OCI-LY7 (cell line): ENCODE measurements at regions not wholly inside any gene's neighbourhood (a gene's known extent, or its start where the extent isn't known, plus 50 kb on each side); places are given as distances from the start of the nearest gene placed in this dataset.

Experiments used
- BruUV-seq: library from RNA; stranded (reverse); fragments of 400-500 nt; replicated peaks from 2 replicates; lab custom pipeline; 2021; lab: Mats Ljungman, UMichigan
- CTCF ChIA-PET: fragments of 300-600 bp; sonication (Branson Sonifier 250); formaldehyde crosslinking; loops from one replicate; lab custom pipeline; 2022; ENCODE audit warnings: antibody characterized with exemption; ENCODE audit not compliant: unreplicated experiment; lab: Charles Lee
- POLR2A ChIA-PET: fragments of 300-600 bp; sonication (Branson Sonifier 250); formaldehyde crosslinking; loops from one replicate; lab custom pipeline; 2022; ENCODE audit warnings: antibody characterized with exemption; lab: Charles Lee
- DNase-seq: peaks from one replicate; pipeline ENCODE4 v3.0.0-alpha.2; 2015; ENCODE audit warnings: low spot score
- H2AFZ ChIP-seq: fragments of 200-600 bp; sonication (generic), shearing (Covaris generic); 2 replicates; pipeline ENCODE4 v1.6.1; 2014; ENCODE audit warnings: mild to moderate bottlenecking, antibody characterized with exemption, low read length, moderate library complexity
- H3K27ac ChIP-seq: fragments of 200-600 bp; sonication (generic); 2 replicates; pipeline ENCODE4 v1.5.1; 2014; ENCODE audit warnings: mixed run types, low read depth, mild to moderate bottlenecking, moderate library complexity, low read length, inconsistent platforms; ENCODE audit not compliant: poor library complexity, severe bottlenecking
- H3K36me3 ChIP-seq: fragments of 200-600 bp; sonication (generic); 2 replicates; pipeline ENCODE4 v1.6.1; 2014; ENCODE audit warnings: mild to moderate bottlenecking, antibody characterized with exemption, low read length, moderate library complexity, mixed read lengths; ENCODE audit not compliant: insufficient read depth
- H3K4me1 ChIP-seq: fragments of 200-600 bp; sonication (generic); 2 replicates; pipeline ENCODE4 v1.5.1; 2014; ENCODE audit warnings: mild to moderate bottlenecking, low read length; ENCODE audit not compliant: insufficient read depth, poor library complexity, severe bottlenecking
- H3K4me2 ChIP-seq: fragments of 200-600 bp; sonication (generic); 2 replicates; pipeline ENCODE4 v1.6.1; 2014; ENCODE audit warnings: mild to moderate bottlenecking, low read length
- H3K4me3 ChIP-seq: fragments of 200-600 bp; sonication (generic); 2 replicates; pipeline ENCODE4 v1.5.1; 2014; ENCODE audit warnings: mild to moderate bottlenecking, low read depth, low read length; ENCODE audit not compliant: poor library complexity, severe bottlenecking
- H3K79me2 ChIP-seq: fragments of 200-600 bp; sonication (generic); 2 replicates; pipeline ENCODE4 v1.6.1; 2016; ENCODE audit warnings: low read depth, mild to moderate bottlenecking, low read length, moderate library complexity, mixed read lengths; ENCODE audit not compliant: insufficient read depth
- H3K9me2 ChIP-seq: fragments of 200-600 bp; sonication (generic); 2 replicates; pipeline ENCODE4 v1.6.1; 2016; ENCODE audit warnings: mild to moderate bottlenecking, low read length, mixed read lengths; ENCODE audit not compliant: insufficient read depth
- H3K9me3 ChIP-seq: fragments of 200-600 bp; sonication (generic); 2 replicates; pipeline ENCODE4 v1.6.1; 2014; ENCODE audit warnings: mild to moderate bottlenecking, mixed run types, low read length, mixed read lengths
- H4K20me1 ChIP-seq: fragments of 200-600 bp; sonication (generic); 2 replicates; pipeline ENCODE4 v1.6.1; 2014; ENCODE audit warnings: mild to moderate bottlenecking, antibody characterized with exemption, low read length, moderate library complexity, mixed read lengths; ENCODE audit not compliant: insufficient read depth
- CTCF ChIP-seq: fragments of 200-600 bp; sonication (generic); conservative IDR thresholded peaks from 2 replicates; pipeline ENCODE4 v1.5.1; 2014; ENCODE audit warnings: mild to moderate bottlenecking, antibody characterized with exemption, low read length, moderate library complexity, mixed read lengths
- EZH2phosphoT487 ChIP-seq: fragments of 200-600 bp; sonication (generic); IDR thresholded peaks from 2 replicates; pipeline ENCODE4 v1.6.1; 2018; ENCODE audit warnings: low read depth, borderline replicate concordance, mild to moderate bottlenecking, mixed run types, antibody characterized with exemption, low read length, moderate library complexity, mixed read lengths
- intact Hi-C: fragments of 100-400 bp; cut with micrococcal nuclease; formaldehyde crosslinking; loops from one replicate; pipeline ENCODE4 v1.10.0; 2022; ENCODE audit not compliant: unreplicated experiment

GRCh38 chr1:183719289-183719688 is 66.2 kb upstream of the APOBEC4 start:
- Histone ChIP-seq H3K9me2 (no peaks in the 10 kb centered on the region), H3K4me3 (no peak overlapping the region), H3K4me1 (no peaks in the 10 kb centered on the region), H3K9me3 (no peaks in the 10 kb centered on the region), H3K4me2 (no peak overlapping the region), H2AFZ (no peak overlapping the region), H3K36me3 (no peaks in the 10 kb centered on the region), H3K27ac (no peak overlapping the region), H4K20me1 (no peaks in the 10 kb centered on the region), H3K79me2 (no peaks in the 10 kb centered on the region)
- no TSS peak for BruUV-seq
- TF ChIP-seq CTCF (no peak), EZH2phosphoT487 (no peak)
- POLR2A ChIA-PET: no interaction called here
- intact Hi-C loops: no loop called here
- CTCF ChIA-PET: no interaction called here
- no peak for DNase-seq

DNA sequence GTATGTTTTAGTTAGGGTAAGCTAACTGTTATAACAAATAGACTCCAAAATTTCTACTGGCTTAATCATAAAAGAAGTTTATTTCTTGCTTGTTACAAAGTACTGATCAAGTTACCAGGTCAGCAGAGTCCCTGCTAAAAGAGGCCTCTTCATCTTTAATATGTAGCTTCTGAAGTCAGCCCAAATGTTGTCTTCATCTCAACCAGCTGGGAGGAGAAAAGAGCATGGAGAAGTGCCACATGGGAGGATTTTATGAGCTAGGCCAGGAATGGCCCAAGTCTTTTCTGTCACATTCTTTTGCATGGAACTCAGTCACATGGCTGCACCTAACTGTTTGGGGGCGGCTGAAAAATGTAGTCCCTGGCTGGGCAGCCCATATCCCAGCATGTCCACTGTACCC is 63.2 kb upstream of the APOBEC4 start:
- TF ChIP-seq CTCF (no peak), EZH2phosphoT487 (no peak)
- H3K4me2 ChIP-seq: no peak overlapping the region
- no peak for DNase-seq
- H3K4me3 ChIP-seq: no peak overlapping the region
- ChIA-PET CTCF (no interaction called here), POLR2A (interaction anchor here (0.7 kb wide), 2 partner anchors 470 to 1424 kb away, joined by 3 read pairs; no protein-coding TSS in a partner anchor)
- H3K36me3 ChIP-seq: no peaks in the 10 kb centered on the region
- no peak overlapping the region for H3K27ac ChIP-seq
- H3K4me1 ChIP-seq: no peaks in the 10 kb centered on the region
- no peaks in the 10 kb centered on the region for H3K9me3 ChIP-seq
- no TSS peak for BruUV-seq
- no peaks in the 10 kb centered on the region for H3K9me2 ChIP-seq
- H2AFZ ChIP-seq: no peak overlapping the region
- no peaks in the 10 kb centered on the region for H4K20me1 ChIP-seq
- intact Hi-C loops: no loop called here
- H3K79me2 ChIP-seq: no peaks in the 10 kb centered on the region

GRCh38 chr1:183711741-183712361 is 58.7 kb upstream of the APOBEC4 start:
- BruUV-seq: no TSS peak
- H3K4me1 ChIP-seq: no peaks in the 10 kb centered on the region
- no peaks in the 10 kb centered on the region for H3K36me3 ChIP-seq
- H3K4me3 ChIP-seq: no peak overlapping the region
- TF ChIP-seq CTCF (no peak), EZH2phosphoT487 (no peak)
- H4K20me1 ChIP-seq: no peaks in the 10 kb centered on the region
- H3K27ac ChIP-seq: no peak overlapping the region
- H3K79me2 ChIP-seq: no peaks in the 10 kb centered on the region
- CTCF ChIA-PET: no interaction called here
- H3K9me2 ChIP-seq: no peaks in the 10 kb centered on the region
- POLR2A ChIA-PET: interaction anchor here (0.7 kb wide), 1 partner anchor 163 kb away, joined by 3 read pairs; no protein-coding TSS in a partner anchor
- H3K9me3 ChIP-seq: no peaks in the 10 kb centered on the region
- intact Hi-C loops: no loop called here
- DNase-seq: no peak
- H3K4me2 ChIP-seq: no peak overlapping the region
- H2AFZ ChIP-seq: no peak overlapping the region
